ENCODE measurements at regions not wholly inside any gene's neighbourhood (a gene's known extent, or its start where the extent isn't known, plus 50 kb on each side); places are given as distances from the start of the nearest gene placed in this dataset.

GRCh38 chr6:165899611-165900010 lies 236.6 kb upstream of the PDE10A start:
- TF ChIP-seq, protein P1, sequence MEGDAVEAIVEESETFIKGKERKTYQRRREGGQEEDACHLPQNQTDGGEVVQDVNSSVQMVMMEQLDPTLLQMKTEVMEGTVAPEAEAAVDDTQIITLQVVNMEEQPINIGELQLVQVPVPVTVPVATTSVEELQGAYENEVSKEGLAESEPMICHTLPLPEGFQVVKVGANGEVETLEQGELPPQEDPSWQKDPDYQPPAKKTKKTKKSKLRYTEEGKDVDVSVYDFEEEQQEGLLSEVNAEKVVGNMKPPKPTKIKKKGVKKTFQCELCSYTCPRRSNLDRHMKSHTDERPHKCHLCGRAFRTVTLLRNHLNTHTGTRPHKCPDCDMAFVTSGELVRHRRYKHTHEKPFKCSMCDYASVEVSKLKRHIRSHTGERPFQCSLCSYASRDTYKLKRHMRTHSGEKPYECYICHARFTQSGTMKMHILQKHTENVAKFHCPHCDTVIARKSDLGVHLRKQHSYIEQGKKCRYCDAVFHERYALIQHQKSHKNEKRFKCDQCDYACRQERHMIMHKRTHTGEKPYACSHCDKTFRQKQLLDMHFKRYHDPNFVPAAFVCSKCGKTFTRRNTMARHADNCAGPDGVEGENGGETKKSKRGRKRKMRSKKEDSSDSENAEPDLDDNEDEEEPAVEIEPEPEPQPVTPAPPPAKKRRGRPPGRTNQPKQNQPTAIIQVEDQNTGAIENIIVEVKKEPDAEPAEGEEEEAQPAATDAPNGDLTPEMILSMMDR (IDR thresholded peaks at IDR 0.05; ENCODE audit: insufficient read depth, low read depth, low read length) = no peak
- TF ChIP-seq EZH2 (IDR thresholded peaks at IDR 0.05; ENCODE audit: insufficient read depth, low read length) = no peak
